DMS53 treated with DMSO at 0.1 percent for 48 hours (cell line): ENCODE measurements at regions not wholly inside any gene's neighbourhood (a gene's known extent, or its start where the extent isn't known, plus 50 kb on each side); places are given as distances from the start of the nearest gene placed in this dataset.

Experiments
- DNase-seq: peaks from one replicate; lab custom pipeline; 2025; ENCODE audit not compliant: unreplicated experiment; lab: John Stamatoyannopoulos, UW

DNA sequence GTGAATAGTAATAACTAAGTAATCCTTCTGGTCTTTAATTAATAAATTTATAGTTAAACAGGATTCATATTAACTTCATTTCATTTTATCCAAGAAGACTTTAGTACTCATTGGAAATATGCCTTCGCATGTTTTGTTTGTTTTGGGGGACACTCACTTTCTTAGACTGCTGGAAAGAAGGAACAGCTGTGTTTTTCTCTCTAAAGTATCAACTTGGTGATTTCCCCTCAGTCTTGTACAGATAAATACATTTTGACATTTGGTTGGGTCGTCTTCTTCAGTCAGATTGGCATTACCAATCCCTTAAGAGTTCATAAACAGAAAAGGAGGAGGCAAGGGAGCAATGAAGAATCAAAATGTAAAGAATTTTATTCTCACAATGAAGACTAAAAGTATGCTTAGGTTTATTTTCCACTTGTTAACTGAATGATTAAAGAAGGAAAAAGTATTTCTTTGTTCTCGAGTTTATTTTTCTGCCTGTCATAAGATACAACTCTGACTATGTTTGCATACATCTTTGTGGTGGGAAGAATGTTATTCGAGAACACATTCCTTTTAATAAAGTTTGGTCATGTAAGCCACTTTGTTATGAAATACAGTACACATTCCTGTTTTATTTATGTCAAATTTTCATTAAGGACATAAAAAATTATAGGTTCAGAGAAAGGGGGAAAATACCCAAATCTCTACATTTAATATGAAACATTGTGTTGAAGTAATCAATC lies 140.2 kb downstream of the GMNC start:
- DNase-seq: no peak

DNA sequence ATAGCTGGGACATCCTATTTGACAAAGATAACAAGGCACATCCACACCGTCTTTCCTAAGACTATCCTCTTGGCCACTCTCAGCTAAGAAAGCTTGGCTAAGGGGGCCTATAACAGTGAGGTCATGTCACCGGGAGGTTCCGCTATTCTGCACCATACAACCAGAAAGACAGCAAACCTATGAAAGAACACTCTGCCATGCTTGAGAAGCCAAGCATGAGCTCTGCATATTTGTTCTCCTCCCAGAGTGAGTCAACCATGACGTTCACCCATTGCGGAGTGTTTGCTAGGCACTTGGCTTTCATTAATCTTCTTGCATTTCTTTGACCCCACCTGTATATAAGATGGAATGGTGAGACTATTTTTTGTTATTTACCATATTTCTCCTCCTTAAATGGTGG lies 141.2 kb downstream of the GMNC start:
- peak; percentile 94 for DNase-seq

- peak; percentile 15 for DNase-seq
Measured at GRCh38 chr3:190718671-190719070, 143.8 kb downstream of the GMNC start.

DNA sequence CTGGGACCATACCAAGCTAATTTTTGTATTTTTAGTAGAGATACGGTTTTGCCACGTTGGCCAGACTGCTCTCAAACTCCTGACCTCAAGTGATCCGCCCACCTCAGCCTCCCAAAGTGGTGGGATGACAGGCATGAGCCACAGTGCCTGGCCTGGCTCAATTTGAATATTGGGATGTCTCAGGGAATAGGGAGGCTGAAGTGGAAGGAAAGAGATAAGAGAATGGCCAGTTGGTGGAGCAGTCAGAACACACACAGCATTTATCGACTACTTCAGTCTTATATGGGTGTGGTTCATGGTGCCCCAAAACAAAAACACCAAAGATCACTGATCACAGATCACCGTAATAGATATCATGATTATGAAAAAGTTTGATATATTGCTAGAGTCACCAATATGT lies 144.4 kb downstream of the GMNC start:
- DNase-seq: no peak

GRCh38 chr3:190716961-190717360 lies 145.5 kb downstream of the GMNC start:
- DNase-seq: no peak

DNA sequence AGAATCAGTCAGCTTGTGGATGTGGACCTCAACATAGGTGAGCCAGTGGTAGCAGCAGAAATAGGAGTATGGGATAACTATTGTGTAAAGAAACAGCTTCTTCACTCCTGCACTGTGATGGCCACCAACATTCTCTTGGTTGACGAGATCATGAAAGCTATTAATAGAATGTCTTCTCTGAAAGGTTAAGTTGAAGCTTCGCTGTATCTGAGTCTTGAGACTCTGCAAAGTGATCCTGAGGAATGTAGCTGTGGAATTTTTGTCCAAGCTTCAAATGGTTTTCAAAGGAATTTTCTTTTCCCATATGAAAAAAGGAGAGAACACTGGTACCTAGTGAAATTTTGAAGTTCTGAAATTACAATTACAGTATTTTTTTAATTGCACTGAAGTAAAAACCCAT lies 146.3 kb downstream of the GMNC start:
- DNase-seq: no peak

- DNase-seq: no peak
Measured at GRCh38 chr3:190710723-190711122, 151.8 kb downstream of the GMNC start.

DNA sequence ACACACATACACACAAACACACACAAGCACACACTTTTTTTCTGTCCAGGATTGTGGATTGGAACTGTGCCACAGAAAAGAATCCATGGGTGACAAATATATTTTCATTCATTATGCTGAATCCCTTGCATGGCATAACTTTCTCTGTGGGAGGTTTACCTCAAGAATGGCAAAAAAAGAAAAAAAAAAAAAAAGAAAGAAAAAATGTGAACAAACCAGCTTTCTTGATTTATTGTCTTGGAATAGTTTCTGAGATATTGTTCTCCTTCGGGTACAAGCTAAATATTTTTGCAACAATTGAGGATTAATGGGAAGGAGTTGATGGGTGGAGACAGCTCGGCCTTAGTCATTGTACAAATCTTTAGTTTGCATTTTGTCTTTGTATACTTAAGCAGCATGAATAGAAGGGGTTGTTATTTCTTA lies 153.1 kb downstream of the GMNC start:
- DNase-seq: no peak
